Gastrocnemius medialis (tissue), 4 donors: ENCODE measurements at regions not wholly inside any gene's neighbourhood (a gene's known extent, or its start where the extent isn't known, plus 50 kb on each side); places are given as distances from the start of the nearest gene placed in this dataset.

Experiments used
- ATAC-seq, 2 donors: fragments of 150-250 bp; one replicate each; pipeline ENCODE4 v1.9.1; 2016
- DNase-seq, 2 donors: peaks; one replicate each; pipeline ENCODE4 v3.0.0-alpha.2; 2019
- H3K27ac ChIP-seq, 4 donors: fragments of 200-600 bp; sonication (generic); 1 replicate in 1 of 4; 2 replicates in 3 of 4; pipeline ENCODE4 v1.5.1; 2016 to 2018; ENCODE audit warnings: mild to moderate bottlenecking in 2 of 4, moderate library complexity in 1 of 4
- H3K27me3 ChIP-seq, 3 donors: fragments of 200-600 bp; sonication (generic) in 2 of 3; 1 replicate in 1 of 3; 2 replicates in 2 of 3; pipeline versions ENCODE4 v1.5.1 to v1.6.0; 2016 to 2019; ENCODE audit warnings: mild to moderate bottlenecking in 1 of 3, moderate library complexity in 1 of 3
- H3K36me3 ChIP-seq, 2 donors: fragments of 200-600 bp; sonication (generic) in 1 of 2; one replicate each; pipeline ENCODE4 v1.5.1; 2017 to 2018
- H3K4me1 ChIP-seq, 2 donors: fragments of 200-600 bp; sonication (generic) in 1 of 2; one replicate each; pipeline ENCODE4 v1.5.1; 2016 to 2017; ENCODE audit warnings: mild to moderate bottlenecking in 2 of 2
- H3K4me3 ChIP-seq, 4 donors: fragments of 200-600 bp; sonication (generic) in 3 of 4; 1 replicate in 1 of 4; 2 replicates in 3 of 4; pipeline ENCODE4 v1.5.1; 2016 to 2019; ENCODE audit warnings: mild to moderate bottlenecking in 2 of 4
- H3K9me3 ChIP-seq, 3 donors: fragments of 200-600 bp; sonication (generic) in 2 of 3; 1 replicate in 1 of 3; 2 replicates in 2 of 3; pipeline ENCODE4 v1.5.1; 2016 to 2019
- CTCF ChIP-seq, 5 experiments: fragments of 450-650 bp in 3 of 5; fragments of 200-600 bp in 2 of 5; sonication (generic) in 2 of 5; IDR thresholded peaks in 4 of 5; conservative IDR thresholded peaks in 1 of 5; 1 replicate in 4 of 5; 2 replicates in 1 of 5; pipeline ENCODE4 v1.5.1; 2016 to 2019; ENCODE audit warnings: antibody characterized with exemption in 5 of 5, mild to moderate bottlenecking in 3 of 5, moderate library complexity in 3 of 5
- POLR2A ChIP-seq, 2 donors: fragments of 450-650 bp; IDR thresholded peaks; one replicate each; pipeline ENCODE4 v1.6.1; 2017; ENCODE audit warnings: antibody characterized with exemption in 2 of 2, mild to moderate bottlenecking in 2 of 2, moderate library complexity in 2 of 2
- in situ Hi-C, 4 donors: fragments of 200-750 bp; cut with MboI; loops; one replicate each; pipeline versions ENCODE4 v1.15.0 to v1.8.0; 2017; ENCODE audit warnings: low sequenced_read_pairs in 4 of 4
- intact Hi-C: fragments of 100-400 bp; cut with DNase I; formaldehyde crosslinking; loops from one replicate; pipeline ENCODE4 v1.15.1; 2023; ENCODE audit warnings: low total_unique reads

DNA sequence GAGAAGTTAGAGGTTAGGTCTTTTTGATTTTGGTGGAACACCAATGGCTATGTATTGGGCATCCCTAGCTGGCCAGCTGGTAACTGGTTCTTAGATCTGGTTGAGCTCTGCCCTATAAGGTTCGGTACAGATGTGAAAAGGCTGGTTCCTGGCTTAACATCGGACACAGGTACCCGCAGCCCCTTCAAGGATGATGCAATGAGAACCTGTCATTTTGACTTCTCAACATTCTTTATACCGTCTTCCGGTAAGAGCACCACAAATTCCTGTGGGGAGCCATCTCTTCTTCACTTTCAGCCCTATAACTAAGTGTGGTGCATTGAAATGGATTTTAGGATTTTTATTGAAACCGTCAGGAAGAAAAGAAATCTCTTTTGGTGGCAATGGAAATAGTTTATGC is 222.8 kb downstream of the ADAMTS9 start:
- in situ Hi-C loops: no loop called here
- no peak overlapping the region for H3K4me3 ChIP-seq
- ATAC-seq (no peak), DNase-seq (no peak)
- H3K4me1 ChIP-seq: no peaks in the 10 kb centered on the region
- H3K36me3 ChIP-seq: no peaks in the 10 kb centered on the region
- TF ChIP-seq POLR2A (IDR thresholded peaks at IDR 0.05) (no peak), CTCF (IDR thresholded peaks at IDR 0.05 in 4 of 5, conservative IDR thresholded peaks at IDR 0.05 in 1 of 5) (no peak)
- no peaks in the 10 kb centered on the region for H3K27me3 ChIP-seq
- intact Hi-C loops: no loop called here
- H3K27ac ChIP-seq: no peak overlapping the region
- no peaks in the 10 kb centered on the region for H3K9me3 ChIP-seq

DNA sequence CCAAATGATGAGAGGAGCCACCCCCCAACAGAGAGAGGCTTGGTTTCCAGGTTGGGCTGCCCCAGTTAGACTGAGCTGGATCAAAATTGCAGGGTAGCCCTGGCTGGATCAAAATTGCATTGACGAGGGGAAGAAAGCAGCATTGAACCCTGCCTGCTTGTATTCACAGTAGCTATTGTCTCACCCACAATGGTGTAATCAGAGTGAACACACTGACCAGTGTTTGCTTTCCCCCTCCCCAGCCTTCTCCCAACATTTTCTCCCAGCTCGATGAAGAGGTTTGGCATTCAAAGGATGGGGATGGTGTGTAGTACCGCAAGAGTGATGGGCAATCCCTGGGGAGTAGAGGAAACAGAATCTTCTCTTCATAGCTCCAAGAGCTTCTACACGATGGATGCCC is 223.8 kb downstream of the ADAMTS9 start:
- Histone ChIP-seq H3K27me3 (no peaks in the 10 kb centered on the region), H3K36me3 (no peaks in the 10 kb centered on the region), H3K4me1 (no peaks in the 10 kb centered on the region), H3K27ac (no peak overlapping the region), H3K4me3 (no peak overlapping the region), H3K9me3 (no peaks in the 10 kb centered on the region)
- in situ Hi-C loops (no loop called here), intact Hi-C loops (no loop called here)
- ATAC-seq: no peak
- DNase-seq: no peak
- TF ChIP-seq CTCF (IDR thresholded peaks at IDR 0.05 in 4 of 5, conservative IDR thresholded peaks at IDR 0.05 in 1 of 5) (no peak), POLR2A (IDR thresholded peaks at IDR 0.05) (no peak)

- Histone ChIP-seq H3K27me3 (no peaks in the 10 kb centered on the region), H3K4me3 (no peak overlapping the region), H3K36me3 (no peaks in the 10 kb centered on the region), H3K4me1 (no peaks in the 10 kb centered on the region), H3K27ac (no peak overlapping the region), H3K9me3 (no peaks in the 10 kb centered on the region)
- in situ Hi-C loops (no loop called here), intact Hi-C loops (no loop called here)
- no peak for DNase-seq
- no peak for ATAC-seq
- TF ChIP-seq CTCF (IDR thresholded peaks at IDR 0.05 in 4 of 5, conservative IDR thresholded peaks at IDR 0.05 in 1 of 5): no peak
- no peak for TF ChIP-seq POLR2A (IDR thresholded peaks at IDR 0.05)
These were observed 225.6 kb downstream of the ADAMTS9 start for GRCh38 chr3:64462203-64462602.

DNA sequence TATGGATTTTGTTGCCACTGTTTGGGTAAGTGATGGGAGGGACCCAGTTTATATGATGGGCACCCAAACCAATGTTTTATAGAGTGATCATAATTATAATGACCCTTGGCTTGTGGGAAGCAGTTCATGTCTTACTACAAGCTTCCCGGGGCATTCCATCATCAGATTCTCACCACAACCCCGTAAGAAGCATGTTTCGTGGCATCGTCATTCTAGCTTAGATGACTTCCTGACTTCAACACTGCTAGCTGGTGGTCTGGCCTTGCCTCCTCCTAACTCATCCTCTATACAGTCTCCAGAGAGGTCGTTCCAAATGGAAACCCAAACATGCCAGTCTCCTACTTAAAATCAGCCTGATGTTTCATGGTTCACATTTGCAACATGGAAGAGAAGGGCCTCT is 226.9 kb downstream of the ADAMTS9 start:
- H3K9me3 ChIP-seq: no peaks in the 10 kb centered on the region
- no peaks in the 10 kb centered on the region for H3K4me1 ChIP-seq
- no peaks in the 10 kb centered on the region for H3K36me3 ChIP-seq
- no peak for DNase-seq
- H3K27me3 ChIP-seq: no peaks in the 10 kb centered on the region
- TF ChIP-seq POLR2A (IDR thresholded peaks at IDR 0.05) (no peak), CTCF (IDR thresholded peaks at IDR 0.05 in 4 of 5, conservative IDR thresholded peaks at IDR 0.05 in 1 of 5) (no peak)
- ATAC-seq: no peak
- H3K4me3 ChIP-seq: no peak overlapping the region
- in situ Hi-C loops (no loop called here), intact Hi-C loops (no loop called here)
- no peak overlapping the region for H3K27ac ChIP-seq

GRCh38 chr3:64460141-64460730 is 227.6 kb downstream of the ADAMTS9 start:
- H3K27ac ChIP-seq: no peak overlapping the region
- in situ Hi-C loops: no loop called here
- no peak for ATAC-seq
- no peaks in the 10 kb centered on the region for H3K27me3 ChIP-seq
- no peaks in the 10 kb centered on the region for H3K36me3 ChIP-seq
- H3K9me3 ChIP-seq: no peaks in the 10 kb centered on the region
- no peak for DNase-seq
- no peak overlapping the region for H3K4me3 ChIP-seq
- no peaks in the 10 kb centered on the region for H3K4me1 ChIP-seq
- TF ChIP-seq CTCF (IDR thresholded peaks at IDR 0.05 in 4 of 5, conservative IDR thresholded peaks at IDR 0.05 in 1 of 5): no peak
- no peak for TF ChIP-seq POLR2A (IDR thresholded peaks at IDR 0.05)
- intact Hi-C loops: no loop called here
